ENCODE measurements at regions not wholly inside any gene's neighbourhood (a gene's known extent, or its start where the extent isn't known, plus 50 kb on each side); places are given as distances from the start of the nearest gene placed in this dataset.
"Not testable (repeated sequence)": the region's sequence is repeated elsewhere in the genome, so short reads cannot be mapped to it uniquely, and the experiment has no call there.

GRCh38 chr13:51170128-51170497 is 52.1 kb upstream of the FAM124A start:
- H3K4me1 ChIP-seq (ENCODE audit: control insufficient read depth, insufficient read depth, low read length); H3K27ac ChIP-seq (ENCODE audit: insufficient read depth, low read length); H3K9me3 ChIP-seq (ENCODE audit: control insufficient read depth, insufficient read depth, low read length); H4K91ac ChIP-seq (ENCODE audit: insufficient read depth, low read depth, low read length); H4K8ac ChIP-seq (ENCODE audit: low read depth in 2 of 2, low read length in 2 of 2); H2AK9ac ChIP-seq (replicated peaks; ENCODE audit: low read depth, low read length, poor library complexity); H3K4ac ChIP-seq (ENCODE audit: low read depth, low read length); H2AK5ac ChIP-seq (ENCODE audit: low read depth, low read length); H3K56ac ChIP-seq (ENCODE audit: extremely low read depth, insufficient read depth, low read length); H3K18ac ChIP-seq (ENCODE audit: low read depth, low read length); DNase-seq; intact Hi-C loops (cut with micrococcal nuclease); POLR2A ChIA-PET (ENCODE audit: unreplicated experiment); H3K23ac ChIP-seq (ENCODE audit: low read depth, low read length); H3K9ac ChIP-seq (ENCODE audit: low read depth, low read length); H2BK20ac ChIP-seq (ENCODE audit: low read depth, low read length); H3K9me1 ChIP-seq (ENCODE audit: insufficient read depth, low read length); in situ Hi-C loops (cut with MboI; ENCODE audit: low sequenced_read_pairs); H3K79me1 ChIP-seq (ENCODE audit: low read depth in 1 of 2, low read length in 2 of 2); H4K20me1 ChIP-seq (ENCODE audit: insufficient read depth, low read length); BruUV-seq (replicated peaks); H4K5ac ChIP-seq (ENCODE audit: low read depth, low read length); H3K4me3 ChIP-seq (ENCODE audit: insufficient read depth, low read depth, low read length); H3K4me2 ChIP-seq (ENCODE audit: low read depth, low read length); H3K36me3 ChIP-seq (ENCODE audit: control insufficient read depth, insufficient read depth, low read length); H3K14ac ChIP-seq (replicated peaks; ENCODE audit: low read depth, low read length); H2BK15ac ChIP-seq (ENCODE audit: low read depth, low read length); CTCF ChIA-PET; H2BK5ac ChIP-seq (ENCODE audit: low read depth, low read length, poor library complexity, severe bottlenecking); H2BK120ac ChIP-seq (ENCODE audit: low read depth, low read length); ATAC-seq (ENCODE audit: low read depth); dilution Hi-C loops (cut with HindIII; ENCODE audit: low sequenced_read_pairs, unreplicated experiment); H3K27me3 ChIP-seq (ENCODE audit: control insufficient read depth, insufficient read depth, low read length); H2AFZ ChIP-seq (replicated peaks; ENCODE audit: low read length, poor library complexity): not testable (repeated sequence)
- no CpG with 5 or more reads among the region's 15 CpGs for WGBS, 2 experiments (ENCODE audit: extremely low coverage in 2 of 2, insufficient read length in 1 of 2)

- dilution Hi-C loops (cut with HindIII; ENCODE audit: low sequenced_read_pairs, unreplicated experiment); H2AK5ac ChIP-seq (ENCODE audit: low read depth, low read length); H3K79me1 ChIP-seq (ENCODE audit: low read depth in 1 of 2, low read length in 2 of 2); in situ Hi-C loops (cut with MboI; ENCODE audit: low sequenced_read_pairs); POLR2A ChIA-PET (ENCODE audit: unreplicated experiment); H3K4me3 ChIP-seq (ENCODE audit: insufficient read depth, low read depth, low read length); H4K20me1 ChIP-seq (ENCODE audit: insufficient read depth, low read length); CTCF ChIA-PET; H3K23ac ChIP-seq (ENCODE audit: low read depth, low read length); H2AK9ac ChIP-seq (replicated peaks; ENCODE audit: low read depth, low read length, poor library complexity); BruUV-seq (replicated peaks); H3K18ac ChIP-seq (ENCODE audit: low read depth, low read length); H2BK5ac ChIP-seq (ENCODE audit: low read depth, low read length, poor library complexity, severe bottlenecking); H3K36me3 ChIP-seq (ENCODE audit: control insufficient read depth, insufficient read depth, low read length); intact Hi-C loops (cut with micrococcal nuclease); H2BK20ac ChIP-seq (ENCODE audit: low read depth, low read length); H3K27ac ChIP-seq (ENCODE audit: insufficient read depth, low read length); H2AFZ ChIP-seq (replicated peaks; ENCODE audit: low read length, poor library complexity); H3K14ac ChIP-seq (replicated peaks; ENCODE audit: low read depth, low read length); H4K5ac ChIP-seq (ENCODE audit: low read depth, low read length); H3K4me1 ChIP-seq (ENCODE audit: control insufficient read depth, insufficient read depth, low read length); H3K27me3 ChIP-seq (ENCODE audit: control insufficient read depth, insufficient read depth, low read length); H4K91ac ChIP-seq (ENCODE audit: insufficient read depth, low read depth, low read length); H2BK120ac ChIP-seq (ENCODE audit: low read depth, low read length); H3K56ac ChIP-seq (ENCODE audit: extremely low read depth, insufficient read depth, low read length); H3K9ac ChIP-seq (ENCODE audit: low read depth, low read length); H4K8ac ChIP-seq (ENCODE audit: low read depth in 2 of 2, low read length in 2 of 2); H2BK15ac ChIP-seq (ENCODE audit: low read depth, low read length); H3K9me1 ChIP-seq (ENCODE audit: insufficient read depth, low read length); ATAC-seq (ENCODE audit: low read depth); DNase-seq; H3K4me2 ChIP-seq (ENCODE audit: low read depth, low read length); H3K9me3 ChIP-seq (ENCODE audit: control insufficient read depth, insufficient read depth, low read length); H3K4ac ChIP-seq (ENCODE audit: low read depth, low read length): not testable (repeated sequence)
- 60% methylated on average over 1 of the region's 5 CpGs; no CpG with 5 or more reads in 1 of the 2 experiments for WGBS, 2 experiments (ENCODE audit: extremely low coverage in 2 of 2, insufficient read length in 1 of 2)
Measured at GRCh38 chr13:51169303-51170127, 52.7 kb upstream of the FAM124A start.
